HG03135 (cell line): ENCODE measurements at regions not wholly inside any gene's neighbourhood (a gene's known extent, or its start where the extent isn't known, plus 50 kb on each side); places are given as distances from the start of the nearest gene placed in this dataset.

Source experiments
- ATAC-seq: cut with Tn5 transposase; IDR thresholded peaks from one replicate; pipeline ENCODE4 v1.9.1; 2021; ENCODE audit warnings: mild to moderate bottlenecking, moderate library complexity; ENCODE audit not compliant: unreplicated experiment

DNA sequence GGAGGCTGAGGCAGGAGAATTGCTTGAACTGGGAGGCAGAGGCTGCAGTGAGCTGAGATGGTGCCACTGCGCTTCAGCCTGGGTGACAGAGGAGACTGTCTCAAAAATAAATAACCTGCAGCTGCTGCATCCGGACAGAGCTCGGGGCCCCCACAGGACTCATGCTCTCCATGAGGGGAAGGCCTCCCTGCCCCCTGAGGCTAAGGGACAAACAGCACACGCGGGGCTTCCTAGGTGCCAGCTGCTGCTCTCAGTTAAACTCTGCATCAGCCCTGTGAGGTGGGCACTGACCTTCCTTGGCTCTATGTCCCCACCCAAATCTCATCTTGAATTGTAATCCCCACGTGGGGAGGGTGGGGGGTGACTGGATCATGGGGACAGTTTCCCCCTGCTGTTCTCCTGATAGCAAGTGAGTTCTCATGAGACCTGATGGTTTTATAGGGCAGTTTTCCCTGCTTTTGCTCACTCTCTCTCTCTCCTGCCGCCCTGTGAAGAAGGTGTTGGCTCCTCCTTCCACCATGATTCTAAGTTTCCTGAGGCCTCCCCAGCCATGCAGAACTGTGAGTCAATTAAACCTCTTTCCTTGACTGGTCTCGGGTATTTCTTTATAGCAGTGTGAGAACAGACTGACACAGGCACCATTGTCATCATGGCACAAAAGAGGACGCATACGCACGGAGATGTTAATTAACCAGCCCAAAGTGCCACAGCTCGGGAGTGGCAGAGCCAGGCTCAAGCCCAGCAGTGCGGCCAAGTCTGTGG, 49.9 kb upstream of the TAF1B start:
- ATAC-seq, result no peak
